ENCODE measurements at regions not wholly inside any gene's neighbourhood (a gene's known extent, or its start where the extent isn't known, plus 50 kb on each side); places are given as distances from the start of the nearest gene placed in this dataset.

DNA sequence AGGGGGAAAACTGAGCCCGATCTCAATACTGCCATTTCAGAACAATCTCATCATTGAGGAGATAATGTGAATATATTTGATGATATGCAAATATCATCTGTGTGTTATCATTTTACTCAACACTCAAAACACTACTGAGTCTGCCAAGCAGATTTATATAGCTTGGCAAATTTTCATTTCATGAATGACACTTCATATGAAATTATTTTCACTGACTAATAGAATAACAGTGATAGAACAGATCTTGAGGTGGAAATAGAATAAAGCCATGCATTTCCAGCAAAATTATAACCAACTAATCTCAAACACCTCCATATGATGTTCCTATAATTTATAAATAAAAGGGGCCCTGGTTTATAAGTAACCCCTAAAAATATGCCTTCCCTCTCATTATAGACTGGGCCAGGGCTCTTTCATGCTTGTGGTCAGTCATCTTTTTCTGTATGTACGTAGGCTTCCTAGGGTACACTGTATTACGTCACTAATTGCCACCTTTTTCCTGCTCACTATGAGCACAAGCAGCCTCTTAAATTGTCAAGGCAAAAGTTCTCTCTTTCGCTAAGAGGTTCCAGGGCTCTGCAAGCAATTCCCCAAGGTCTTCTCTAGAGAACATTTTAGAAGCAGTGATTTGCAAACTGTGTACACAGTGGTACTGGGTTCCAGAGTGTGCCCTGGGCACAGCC is 197.1 kb upstream of the FOXN3 start:
- intact Hi-C loops (cut with DNase I), result no loop called here

DNA sequence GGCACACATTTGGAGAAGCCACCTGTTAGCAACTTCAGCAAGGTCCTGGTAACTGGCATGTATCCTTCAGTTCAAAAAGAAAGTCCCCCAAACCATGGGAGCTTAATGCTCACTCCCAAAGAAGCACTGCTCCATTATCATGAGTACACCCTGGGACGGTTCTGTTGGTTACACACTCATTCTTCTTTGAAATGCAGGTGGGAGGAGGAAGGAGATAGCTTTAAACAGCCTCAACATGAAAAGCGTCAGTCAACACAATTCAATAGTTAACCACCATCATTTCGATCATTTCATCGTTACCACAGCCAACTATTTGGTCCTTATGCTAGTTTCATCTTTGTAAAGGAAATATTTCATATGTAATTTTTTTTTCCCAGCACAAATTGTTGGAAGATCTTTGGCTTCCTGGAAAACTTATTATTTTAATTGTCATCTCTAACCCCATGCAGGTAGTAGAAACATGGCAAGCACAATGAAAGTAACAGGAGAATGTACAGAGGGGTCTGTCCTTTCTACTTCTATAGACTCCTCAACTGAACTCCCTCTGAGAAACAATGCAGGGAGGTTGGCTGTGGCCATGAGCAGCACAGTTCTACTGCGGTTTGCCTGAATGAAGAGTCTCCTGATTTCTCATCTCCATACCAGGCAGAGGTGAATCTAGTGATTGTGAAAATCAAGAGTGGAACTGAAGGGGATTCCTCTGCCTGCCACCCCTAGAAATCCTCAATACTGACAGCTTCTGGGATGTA is 196.4 kb upstream of the FOXN3 start:
- Histone ChIP-seq H3K9me3 (no peaks in the 10 kb centered on the region), H3K4me3 (no peak overlapping the region), H3K4me1 (peaks cover 25% of the 10 kb centered on the region), H3K27ac (no peak overlapping the region), H3K36me3 (replicated peaks in 1 of 2; ENCODE audit: insufficient read depth in 1 of 2, low read depth in 2 of 2) (no peaks in the 10 kb centered on the region), H3K27me3 (no peaks in the 10 kb centered on the region)
- no peak for DNase-seq
- intact Hi-C loops (cut with DNase I), result no loop called here
- no peak for TF ChIP-seq POLR2A (IDR thresholded peaks at IDR 0.05)
- TF ChIP-seq, protein P1, sequence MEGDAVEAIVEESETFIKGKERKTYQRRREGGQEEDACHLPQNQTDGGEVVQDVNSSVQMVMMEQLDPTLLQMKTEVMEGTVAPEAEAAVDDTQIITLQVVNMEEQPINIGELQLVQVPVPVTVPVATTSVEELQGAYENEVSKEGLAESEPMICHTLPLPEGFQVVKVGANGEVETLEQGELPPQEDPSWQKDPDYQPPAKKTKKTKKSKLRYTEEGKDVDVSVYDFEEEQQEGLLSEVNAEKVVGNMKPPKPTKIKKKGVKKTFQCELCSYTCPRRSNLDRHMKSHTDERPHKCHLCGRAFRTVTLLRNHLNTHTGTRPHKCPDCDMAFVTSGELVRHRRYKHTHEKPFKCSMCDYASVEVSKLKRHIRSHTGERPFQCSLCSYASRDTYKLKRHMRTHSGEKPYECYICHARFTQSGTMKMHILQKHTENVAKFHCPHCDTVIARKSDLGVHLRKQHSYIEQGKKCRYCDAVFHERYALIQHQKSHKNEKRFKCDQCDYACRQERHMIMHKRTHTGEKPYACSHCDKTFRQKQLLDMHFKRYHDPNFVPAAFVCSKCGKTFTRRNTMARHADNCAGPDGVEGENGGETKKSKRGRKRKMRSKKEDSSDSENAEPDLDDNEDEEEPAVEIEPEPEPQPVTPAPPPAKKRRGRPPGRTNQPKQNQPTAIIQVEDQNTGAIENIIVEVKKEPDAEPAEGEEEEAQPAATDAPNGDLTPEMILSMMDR (IDR thresholded peaks at IDR 0.05), result no peak
- WGBS, 2 donors, result 74 to 79% methylated on average over 5 of the region's 5 CpGs
- ATAC-seq, result no peak

More for the DNA sequence above, 197.1 kb upstream of the FOXN3 start:
- Histone ChIP-seq H3K4me3 (no peak overlapping the region), H3K4me1 (peaks cover 25% of the 10 kb centered on the region), H3K27ac (no peak overlapping the region), H3K36me3 (replicated peaks in 1 of 2; ENCODE audit: insufficient read depth in 1 of 2, low read depth in 2 of 2) (no peaks in the 10 kb centered on the region), H3K27me3 (no peaks in the 10 kb centered on the region), H3K9me3 (no peaks in the 10 kb centered on the region)
- DNase-seq (no peak), ATAC-seq (no peak)
- WGBS, 2 donors, result 73 to 79% methylated on average over 4 of the region's 4 CpGs
- TF ChIP-seq, protein P1 (IDR thresholded peaks at IDR 0.05), result no peak
- no peak for TF ChIP-seq POLR2A (IDR thresholded peaks at IDR 0.05)

DNA sequence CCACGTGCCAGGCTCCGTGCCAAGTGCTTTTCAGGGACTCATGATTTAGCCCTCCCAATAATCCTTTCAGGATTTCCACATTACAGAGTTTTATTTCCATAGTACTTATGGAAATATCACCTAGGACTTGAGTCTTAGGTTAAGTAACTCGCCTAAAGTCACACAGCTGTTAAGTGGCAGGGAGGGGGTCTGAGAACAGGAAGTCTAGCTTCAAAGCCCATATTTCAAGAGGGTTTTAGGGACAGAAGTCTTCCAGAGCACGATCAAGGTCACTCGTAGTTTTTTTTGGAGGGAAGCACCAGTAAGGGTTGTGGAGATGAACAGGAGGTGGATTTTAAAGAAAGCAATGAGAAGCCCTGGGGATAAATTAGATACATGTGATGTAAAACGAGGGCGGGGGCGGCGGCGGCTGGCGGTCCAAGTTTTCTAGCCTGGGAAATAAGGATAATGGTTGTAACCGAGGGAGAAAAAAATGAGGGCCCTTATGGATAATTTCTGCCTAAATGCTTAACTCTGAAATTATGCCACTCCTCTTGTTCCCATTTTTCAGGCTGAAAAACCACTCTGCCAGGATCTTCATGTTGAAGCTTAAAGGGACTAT is 192.6 kb upstream of the FOXN3 start:
- DNase-seq (no peak), ATAC-seq (no peak)
- no peaks in the 10 kb centered on the region for H3K36me3 ChIP-seq (replicated peaks in 1 of 2; ENCODE audit: insufficient read depth in 1 of 2, low read depth in 2 of 2)
- intact Hi-C loops (cut with DNase I), result no loop called here
- TF ChIP-seq POLR2A (IDR thresholded peaks at IDR 0.05), result no peak
- TF ChIP-seq, protein P1 (IDR thresholded peaks at IDR 0.05), result no peak
- H3K27me3 ChIP-seq, result no peaks in the 10 kb centered on the region
- no peak overlapping the region for H3K4me3 ChIP-seq
- WGBS, 2 donors, result 81 to 87% methylated on average over 12 of the region's 12 CpGs
- no peaks in the 10 kb centered on the region for H3K4me1 ChIP-seq
- H3K27ac ChIP-seq, result no peak overlapping the region
- no peaks in the 10 kb centered on the region for H3K9me3 ChIP-seq

DNA sequence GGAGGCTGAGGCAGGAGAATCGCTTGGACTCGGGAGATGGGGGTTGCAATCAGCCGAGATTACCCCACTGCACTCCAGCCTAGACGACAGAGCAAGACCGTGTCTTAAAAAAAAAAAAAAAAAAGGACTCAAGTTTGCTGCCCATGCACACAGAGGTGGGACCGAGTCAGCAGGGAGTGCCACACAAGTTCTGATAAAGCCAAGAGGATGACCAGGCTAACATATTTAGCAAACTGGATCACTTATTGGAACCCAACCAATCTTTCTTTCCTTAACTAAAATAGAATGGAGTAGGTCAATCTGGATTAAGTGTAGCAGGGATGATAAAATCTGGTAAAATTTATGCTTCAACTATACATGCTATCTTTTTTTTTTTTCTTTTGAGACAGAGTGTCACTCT is 190.4 kb upstream of the FOXN3 start:
- Histone ChIP-seq H3K4me1 (no peaks in the 10 kb centered on the region), H3K9me3 (no peaks in the 10 kb centered on the region), H3K27ac (no peak overlapping the region), H3K27me3 (no peaks in the 10 kb centered on the region), H3K36me3 (replicated peaks in 1 of 2; ENCODE audit: insufficient read depth in 1 of 2, low read depth in 2 of 2) (no peaks in the 10 kb centered on the region), H3K4me3 (no peak overlapping the region)
- ATAC-seq, result no peak
- no peak for DNase-seq
- TF ChIP-seq POLR2A (IDR thresholded peaks at IDR 0.05), result no peak
- intact Hi-C loops (cut with DNase I), result no loop called here
- WGBS, 2 donors, result 88 to 91% methylated on average over 6 of the region's 6 CpGs

DNA sequence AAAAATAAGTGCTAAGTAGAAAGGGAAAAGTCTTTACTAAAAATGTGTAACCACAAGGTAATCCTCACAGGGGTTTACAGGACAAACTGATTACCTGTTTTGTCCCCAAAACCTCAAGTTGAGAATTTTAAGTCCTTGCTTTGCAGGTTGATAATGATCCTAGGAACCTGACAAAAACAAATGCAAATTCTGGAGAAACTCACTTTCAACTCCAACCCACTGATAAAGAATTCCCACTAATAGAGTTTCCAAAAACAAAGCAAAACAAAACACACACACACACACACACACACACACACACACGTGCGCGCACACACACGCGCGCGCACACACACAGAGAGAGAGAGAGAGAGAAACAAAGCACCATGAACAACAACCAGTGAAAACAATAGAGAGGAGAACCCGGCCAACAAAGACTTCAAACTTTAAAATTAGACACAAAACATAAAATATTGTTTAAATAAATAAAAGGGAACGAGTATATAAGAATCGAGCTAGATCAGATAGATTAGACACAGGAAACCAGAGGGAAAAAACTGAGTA is 187.0 kb upstream of the FOXN3 start:
- H3K36me3 ChIP-seq (replicated peaks in 1 of 2; ENCODE audit: insufficient read depth in 1 of 2, low read depth in 2 of 2), result no peaks in the 10 kb centered on the region
- ATAC-seq (no peak), DNase-seq (no peak)
- peaks cover 0 to 2% (median 0%) of the 10 kb centered on the region in 3 donors for H3K9me3 ChIP-seq
- intact Hi-C loops (cut with DNase I), result no loop called here
- H3K27ac ChIP-seq, result no peak overlapping the region
- 63 to 64% methylated on average over 10 of the region's 10 CpGs for WGBS, 2 donors
- no peak for TF ChIP-seq POLR2A (IDR thresholded peaks at IDR 0.05)
- TF ChIP-seq, protein P1 (IDR thresholded peaks at IDR 0.05), result no peak
- no peaks in the 10 kb centered on the region for H3K4me1 ChIP-seq
- H3K27me3 ChIP-seq, result no peaks in the 10 kb centered on the region
- no peak overlapping the region for H3K4me3 ChIP-seq

Measured in body of pancreas (tissue), 4 donors.